HEK293 (cell line): ENCODE measurements at regions not wholly inside any gene's neighbourhood (a gene's known extent, or its start where the extent isn't known, plus 50 kb on each side); places are given as distances from the start of the nearest gene placed in this dataset.

ENCODE experiments used
- CTCF ChIP-seq: fragments of 450-650 bp; formaldehyde crosslinking; IDR thresholded peaks from 2 replicates; pipeline ENCODE4 v1.5.1; 2016; ENCODE audit warnings: missing biosample characterization, missing genetic modification characterization
- TCF7L2 ChIP-seq: IDR thresholded peaks from 2 replicates; pipeline ENCODE4 v1.6.1; 2011; ENCODE audit warnings: low read depth, mild to moderate bottlenecking, inconsistent platforms, low read length, moderate library complexity, borderline replicate concordance
- ZBTB8A ChIP-seq: fragments of 450-650 bp; formaldehyde crosslinking; IDR thresholded peaks from 2 replicates; pipeline ENCODE4 v1.5.1; 2016; ENCODE audit warnings: missing biosample characterization, missing genetic modification characterization
- TF ChIP-seq, protein P1 (sequence below): fragments of 450-650 bp; formaldehyde crosslinking; IDR thresholded peaks from 2 replicates; pipeline ENCODE4 v1.5.1; 2016; ENCODE audit warnings: missing biosample characterization, missing genetic modification characterization, low read depth

DNA sequence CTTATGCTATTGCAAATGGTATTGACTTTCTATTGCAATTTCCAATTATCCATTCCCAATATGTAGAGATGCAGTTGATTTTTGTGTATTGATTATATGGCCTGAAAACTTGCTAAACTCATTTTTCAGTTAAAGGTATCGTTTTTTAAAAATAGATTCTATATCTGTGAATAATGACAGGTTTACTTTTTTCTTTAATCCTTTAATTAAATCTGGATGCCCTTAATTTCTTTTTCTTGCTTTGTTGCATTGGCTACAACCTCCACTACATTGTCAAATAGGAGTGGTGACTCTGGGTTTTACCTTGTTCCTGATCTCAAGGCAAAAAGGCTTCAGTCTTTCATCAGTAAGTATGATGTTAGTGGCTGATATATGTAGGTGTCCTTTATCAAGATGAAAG lies 522.4 kb downstream of the MATN1 start:
- TF ChIP-seq CTCF (no peak), ZBTB8A (tag by site-specific recombination) (no peak), TCF7L2 (no peak)
- TF ChIP-seq, protein P1, sequence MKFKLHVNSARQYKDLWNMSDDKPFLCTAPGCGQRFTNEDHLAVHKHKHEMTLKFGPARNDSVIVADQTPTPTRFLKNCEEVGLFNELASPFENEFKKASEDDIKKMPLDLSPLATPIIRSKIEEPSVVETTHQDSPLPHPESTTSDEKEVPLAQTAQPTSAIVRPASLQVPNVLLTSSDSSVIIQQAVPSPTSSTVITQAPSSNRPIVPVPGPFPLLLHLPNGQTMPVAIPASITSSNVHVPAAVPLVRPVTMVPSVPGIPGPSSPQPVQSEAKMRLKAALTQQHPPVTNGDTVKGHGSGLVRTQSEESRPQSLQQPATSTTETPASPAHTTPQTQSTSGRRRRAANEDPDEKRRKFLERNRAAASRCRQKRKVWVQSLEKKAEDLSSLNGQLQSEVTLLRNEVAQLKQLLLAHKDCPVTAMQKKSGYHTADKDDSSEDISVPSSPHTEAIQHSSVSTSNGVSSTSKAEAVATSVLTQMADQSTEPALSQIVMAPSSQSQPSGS (tag by site-specific recombination), result no peak
